ENCODE measurements at regions not wholly inside any gene's neighbourhood (a gene's known extent, or its start where the extent isn't known, plus 50 kb on each side); places are given as distances from the start of the nearest gene placed in this dataset.

DNA sequence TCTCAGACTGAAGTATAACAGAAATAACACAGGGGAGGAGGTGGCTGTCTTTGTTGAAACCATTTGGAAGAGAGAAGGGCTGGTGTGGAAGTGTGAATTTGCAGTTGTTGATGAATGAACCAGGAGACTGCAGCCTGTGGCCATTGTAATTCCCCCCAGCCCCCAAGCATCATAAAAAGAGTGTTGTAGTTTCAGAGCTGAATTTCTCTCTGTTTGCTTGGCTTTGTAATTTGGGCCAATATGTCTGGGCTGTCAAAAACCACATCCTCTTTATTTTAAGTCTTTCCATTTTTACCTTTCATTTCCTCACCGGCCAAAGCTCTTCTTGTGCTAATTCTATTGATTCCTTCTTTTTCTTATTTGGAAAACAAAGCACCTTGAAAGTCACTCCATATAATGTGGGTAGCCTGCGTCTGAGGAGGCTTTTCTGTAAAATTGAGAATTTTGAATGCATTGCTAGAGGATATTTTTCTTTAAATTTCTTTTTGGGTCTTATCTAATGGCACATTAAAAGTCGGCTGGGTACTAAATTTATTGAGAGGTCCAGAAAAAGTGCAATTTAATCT lies 383.3 kb downstream of the OSTF1 start:
- TF ChIP-seq FOXM1 (IDR thresholded peaks at IDR 0.05; ENCODE audit: borderline replicate concordance, low read depth) (no peak), EP300 (IDR thresholded peaks at IDR 0.05; ENCODE audit: borderline replicate concordance) (no peak), TEAD4 (IDR thresholded peaks at IDR 0.05) (no peak), CEBPB (IDR thresholded peaks at IDR 0.05) (no peak)
- TF ChIP-seq, protein P1, sequence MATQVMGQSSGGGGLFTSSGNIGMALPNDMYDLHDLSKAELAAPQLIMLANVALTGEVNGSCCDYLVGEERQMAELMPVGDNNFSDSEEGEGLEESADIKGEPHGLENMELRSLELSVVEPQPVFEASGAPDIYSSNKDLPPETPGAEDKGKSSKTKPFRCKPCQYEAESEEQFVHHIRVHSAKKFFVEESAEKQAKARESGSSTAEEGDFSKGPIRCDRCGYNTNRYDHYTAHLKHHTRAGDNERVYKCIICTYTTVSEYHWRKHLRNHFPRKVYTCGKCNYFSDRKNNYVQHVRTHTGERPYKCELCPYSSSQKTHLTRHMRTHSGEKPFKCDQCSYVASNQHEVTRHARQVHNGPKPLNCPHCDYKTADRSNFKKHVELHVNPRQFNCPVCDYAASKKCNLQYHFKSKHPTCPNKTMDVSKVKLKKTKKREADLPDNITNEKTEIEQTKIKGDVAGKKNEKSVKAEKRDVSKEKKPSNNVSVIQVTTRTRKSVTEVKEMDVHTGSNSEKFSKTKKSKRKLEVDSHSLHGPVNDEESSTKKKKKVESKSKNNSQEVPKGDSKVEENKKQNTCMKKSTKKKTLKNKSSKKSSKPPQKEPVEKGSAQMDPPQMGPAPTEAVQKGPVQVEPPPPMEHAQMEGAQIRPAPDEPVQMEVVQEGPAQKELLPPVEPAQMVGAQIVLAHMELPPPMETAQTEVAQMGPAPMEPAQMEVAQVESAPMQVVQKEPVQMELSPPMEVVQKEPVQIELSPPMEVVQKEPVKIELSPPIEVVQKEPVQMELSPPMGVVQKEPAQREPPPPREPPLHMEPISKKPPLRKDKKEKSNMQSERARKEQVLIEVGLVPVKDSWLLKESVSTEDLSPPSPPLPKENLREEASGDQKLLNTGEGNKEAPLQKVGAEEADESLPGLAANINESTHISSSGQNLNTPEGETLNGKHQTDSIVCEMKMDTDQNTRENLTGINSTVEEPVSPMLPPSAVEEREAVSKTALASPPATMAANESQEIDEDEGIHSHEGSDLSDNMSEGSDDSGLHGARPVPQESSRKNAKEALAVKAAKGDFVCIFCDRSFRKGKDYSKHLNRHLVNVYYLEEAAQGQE (IDR thresholded peaks at IDR 0.05; ENCODE audit: low read depth), result no peak

Measured in Ishikawa (cell line).